Upper lobe of left lung (tissue), 4 donors: ENCODE measurements at regions not wholly inside any gene's neighbourhood (a gene's known extent, or its start where the extent isn't known, plus 50 kb on each side); places are given as distances from the start of the nearest gene placed in this dataset.

Experiments
- CTCF ChIP-seq, 6 experiments: fragments of 450-650 bp in 4 of 6; fragments of 200-600 bp in 2 of 6; sonication (generic) in 2 of 6; IDR thresholded peaks; one replicate each; pipeline ENCODE4 v1.5.1; 2016 to 2019; ENCODE audit warnings: antibody characterized with exemption in 6 of 6
- EP300 ChIP-seq, 4 donors: sonication (generic); formaldehyde crosslinking; IDR thresholded peaks; one replicate each; pipeline ENCODE4 v1.5.1; 2017; ENCODE audit warnings: antibody characterized with exemption in 4 of 4, control low read depth in 2 of 4
- POLR2A ChIP-seq, 4 donors: fragments of 450-650 bp; IDR thresholded peaks; one replicate each; pipeline ENCODE4 v1.5.1; 2016 to 2017; ENCODE audit warnings: antibody characterized with exemption in 4 of 4, mild to moderate bottlenecking in 2 of 4
- POLR2AphosphoS5 ChIP-seq, 2 donors: sonication (generic); formaldehyde crosslinking; IDR thresholded peaks; one replicate each; pipeline ENCODE4 v1.5.1; 2017; ENCODE audit warnings: antibody characterized with exemption in 2 of 2

DNA sequence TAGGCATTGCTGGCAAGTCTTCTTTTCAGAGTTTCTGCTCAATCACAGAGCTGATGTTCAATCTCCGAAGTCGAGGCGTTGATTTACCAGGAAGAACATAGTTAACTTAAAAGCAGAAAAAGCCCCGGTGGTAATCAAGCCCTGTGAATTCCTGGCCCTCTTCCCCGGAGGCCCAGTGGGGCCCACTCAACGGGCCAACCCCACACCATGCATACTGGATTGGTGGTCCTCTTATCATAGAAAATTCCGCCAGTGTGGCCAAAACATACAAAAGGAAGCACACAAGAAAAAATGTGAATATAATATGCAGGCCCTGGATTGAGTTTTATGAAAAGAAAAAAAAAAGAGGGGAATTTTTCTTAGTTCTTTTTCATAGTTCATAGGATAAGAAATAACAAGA lies 873.0 kb upstream of the NR2F2 start:
- TF ChIP-seq POLR2A (IDR thresholded peaks at IDR 0.05) (no peak), CTCF (IDR thresholded peaks at IDR 0.05) (no peak), EP300 (IDR thresholded peaks at IDR 0.05) (no peak), POLR2AphosphoS5 (IDR thresholded peaks at IDR 0.05) (no peak)
